ENCODE measurements at regions not wholly inside any gene's neighbourhood (a gene's known extent, or its start where the extent isn't known, plus 50 kb on each side); places are given as distances from the start of the nearest gene placed in this dataset.
"Not testable (repeated sequence)": the region's sequence is repeated elsewhere in the genome, so short reads cannot be mapped to it uniquely, and the experiment has no call there.

DNA sequence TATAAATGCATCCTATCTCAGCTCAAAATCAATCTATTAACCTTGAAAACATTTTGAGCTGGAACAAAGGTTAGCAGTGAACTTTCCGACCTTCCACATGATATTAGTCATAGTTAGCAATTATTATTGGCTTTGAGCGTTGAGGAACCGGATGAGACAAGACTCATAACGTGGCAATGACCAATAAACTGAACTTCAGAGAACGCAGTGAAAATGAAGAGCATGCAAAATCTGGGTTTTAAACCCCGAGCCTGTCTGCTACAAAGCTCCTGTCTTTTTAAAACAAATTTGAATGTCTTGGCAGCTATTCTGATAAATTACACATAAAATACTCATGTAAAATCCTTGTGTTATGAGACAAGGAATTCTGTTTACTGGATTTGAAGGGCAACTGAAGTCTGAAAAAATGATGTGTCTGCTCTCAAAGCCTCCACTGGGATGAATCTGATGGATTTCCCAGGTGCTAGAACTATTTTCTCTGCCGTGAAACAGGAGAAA is 74.7 kb upstream of the ITGB1 start:
- Histone ChIP-seq H3K9me3 (no peaks in the 10 kb centered on the region), H3K4me3 (no peak overlapping the region), H3K27me3 (ENCODE audit: low read depth) (no peaks in the 10 kb centered on the region), H3K4me1 (peaks cover 12% of the 10 kb centered on the region), H3K36me3 (replicated peaks) (no peaks in the 10 kb centered on the region)
- in situ Hi-C loops (cut with MboI; ENCODE audit: low sequenced_read_pairs), result no loop called here
- no peak for DNase-seq (ENCODE audit: low spot score in 2 of 2)

- Histone ChIP-seq H3K27me3 (ENCODE audit: low read depth) (no peaks in the 10 kb centered on the region), H3K4me3 (no peak overlapping the region), H3K36me3 (replicated peaks) (no peaks in the 10 kb centered on the region), H3K4me1 (peaks cover 12% of the 10 kb centered on the region), H3K9me3 (no peaks in the 10 kb centered on the region)
- no peak for DNase-seq (ENCODE audit: low spot score in 2 of 2)
- in situ Hi-C loops (cut with MboI; ENCODE audit: low sequenced_read_pairs), result no loop called here
Observed at GRCh38 chr10:33031815-33032653, 74.0 kb upstream of the ITGB1 start.

DNA sequence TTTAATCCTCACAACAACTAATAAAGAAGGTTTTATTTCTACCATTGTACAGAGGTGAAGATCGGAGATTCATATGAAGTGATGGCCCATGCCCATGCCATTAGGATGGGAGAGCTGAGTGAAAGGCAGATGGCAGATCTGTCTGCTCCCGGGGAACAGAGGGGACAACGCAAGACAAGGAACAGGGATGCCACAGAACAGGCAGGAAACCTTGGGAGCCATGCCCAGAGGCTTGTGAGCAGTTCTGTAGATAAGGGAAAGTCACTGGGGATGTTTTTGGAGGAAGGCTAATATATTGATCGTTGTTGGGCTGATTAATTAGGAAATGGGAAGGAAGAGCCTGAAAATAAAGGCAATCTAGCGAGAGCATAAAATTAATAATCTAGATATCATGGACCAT is 73.1 kb upstream of the ITGB1 start:
- in situ Hi-C loops (cut with MboI; ENCODE audit: low sequenced_read_pairs), result no loop called here
- Histone ChIP-seq H3K9me3 (no peaks in the 10 kb centered on the region), H3K36me3 (replicated peaks) (no peaks in the 10 kb centered on the region), H3K4me3 (no peak overlapping the region), H3K27me3 (ENCODE audit: low read depth) (no peaks in the 10 kb centered on the region), H3K4me1 (peaks cover 12% of the 10 kb centered on the region)
- no peak for DNase-seq (ENCODE audit: low spot score in 2 of 2)

GRCh38 chr10:33028515-33028914 is 70.5 kb upstream of the ITGB1 start:
- H3K4me3 ChIP-seq; H3K36me3 ChIP-seq (replicated peaks); H3K9me3 ChIP-seq; DNase-seq (ENCODE audit: low spot score in 2 of 2); H3K27me3 ChIP-seq (ENCODE audit: low read depth); in situ Hi-C loops (cut with MboI; ENCODE audit: low sequenced_read_pairs); H3K4me1 ChIP-seq: not testable (repeated sequence)

DNA sequence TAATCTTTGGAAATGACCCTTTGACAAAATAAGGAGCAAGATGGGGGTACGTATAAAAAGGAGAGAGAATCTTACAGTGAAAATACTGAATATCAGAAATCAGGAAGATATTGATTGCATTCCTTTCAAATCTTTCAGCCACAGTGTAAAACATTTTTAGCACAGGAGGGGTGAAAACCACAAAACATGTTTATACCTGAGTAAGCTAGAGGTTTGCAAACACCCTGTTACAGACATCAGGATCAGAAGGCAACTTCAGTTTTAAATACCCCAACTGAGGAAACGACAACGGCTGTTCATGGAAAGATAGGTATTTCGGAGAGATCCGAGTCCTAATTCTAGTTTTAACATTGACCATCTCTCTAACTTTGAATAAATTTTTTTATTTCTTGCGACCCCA is 69.1 kb upstream of the ITGB1 start:
- no peaks in the 10 kb centered on the region for H3K4me1 ChIP-seq
- no peaks in the 10 kb centered on the region for H3K9me3 ChIP-seq
- no peaks in the 10 kb centered on the region for H3K36me3 ChIP-seq (replicated peaks)
- no peaks in the 10 kb centered on the region for H3K27me3 ChIP-seq (ENCODE audit: low read depth)
- DNase-seq (ENCODE audit: low spot score in 2 of 2), result no peak
- in situ Hi-C loops (cut with MboI; ENCODE audit: low sequenced_read_pairs), result no loop called here
- no peak overlapping the region for H3K4me3 ChIP-seq

- in situ Hi-C loops (cut with MboI; ENCODE audit: low sequenced_read_pairs), result no loop called here
- DNase-seq (ENCODE audit: low spot score in 2 of 2), result no peak
- Histone ChIP-seq H3K4me3 (no peak overlapping the region), H3K4me1 (no peaks in the 10 kb centered on the region), H3K9me3 (no peaks in the 10 kb centered on the region), H3K27me3 (ENCODE audit: low read depth) (no peaks in the 10 kb centered on the region), H3K36me3 (replicated peaks) (no peaks in the 10 kb centered on the region)
Observed at GRCh38 chr10:33026422-33026821, 68.4 kb upstream of the ITGB1 start.

DNA sequence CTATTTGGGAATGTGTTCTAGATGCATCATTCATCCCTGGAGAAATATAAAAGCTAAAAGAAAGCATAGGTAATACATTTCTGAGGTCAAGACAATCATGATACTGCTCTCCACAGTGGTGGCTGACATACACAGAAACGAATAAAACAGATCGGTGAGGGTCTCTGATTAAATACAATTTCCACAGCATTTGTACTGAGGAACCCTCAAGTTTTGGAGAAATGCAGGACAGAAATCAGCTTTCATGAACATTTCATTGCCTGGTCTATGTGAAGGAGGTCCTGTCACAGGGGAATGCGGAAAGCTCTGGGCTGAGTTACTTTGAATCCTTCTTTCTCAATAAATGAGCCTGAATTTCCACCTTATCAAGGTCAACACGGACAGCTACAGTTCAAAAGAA is 67.9 kb upstream of the ITGB1 start:
- no peaks in the 10 kb centered on the region for H3K36me3 ChIP-seq (replicated peaks)

GRCh38 chr10:33025039-33025438 is 67.0 kb upstream of the ITGB1 start:
- Histone ChIP-seq H3K9me3 (no peaks in the 10 kb centered on the region), H3K36me3 (replicated peaks) (no peaks in the 10 kb centered on the region), H3K4me1 (no peaks in the 10 kb centered on the region), H3K27me3 (ENCODE audit: low read depth) (no peaks in the 10 kb centered on the region), H3K4me3 (no peak overlapping the region)
- in situ Hi-C loops (cut with MboI; ENCODE audit: low sequenced_read_pairs), result no loop called here
- DNase-seq (ENCODE audit: low spot score in 2 of 2), result no peak

More for the DNA sequence above, 67.9 kb upstream of the ITGB1 start:
- H3K4me1 ChIP-seq, result no peaks in the 10 kb centered on the region
- H3K9me3 ChIP-seq, result no peaks in the 10 kb centered on the region
- no peak overlapping the region for H3K4me3 ChIP-seq
- H3K27me3 ChIP-seq (ENCODE audit: low read depth), result no peaks in the 10 kb centered on the region
- in situ Hi-C loops (cut with MboI; ENCODE audit: low sequenced_read_pairs), result no loop called here
- no peak for DNase-seq (ENCODE audit: low spot score in 2 of 2)

- no peaks in the 10 kb centered on the region for H3K9me3 ChIP-seq
- no peaks in the 10 kb centered on the region for H3K27me3 ChIP-seq (ENCODE audit: low read depth)
- in situ Hi-C loops (cut with MboI; ENCODE audit: low sequenced_read_pairs), result no loop called here
- H3K36me3 ChIP-seq (replicated peaks), result no peaks in the 10 kb centered on the region
- no peak overlapping the region for H3K4me3 ChIP-seq
- H3K4me1 ChIP-seq, result no peaks in the 10 kb centered on the region
- DNase-seq (ENCODE audit: low spot score in 2 of 2), result no peak
Observed at GRCh38 chr10:33022691-33023090, 64.7 kb upstream of the ITGB1 start.

GRCh38 chr10:33022090-33022489 is 64.1 kb upstream of the ITGB1 start:
- in situ Hi-C loops (cut with MboI; ENCODE audit: low sequenced_read_pairs), result no loop called here
- Histone ChIP-seq H3K36me3 (replicated peaks) (no peaks in the 10 kb centered on the region), H3K4me1 (no peaks in the 10 kb centered on the region), H3K9me3 (no peaks in the 10 kb centered on the region), H3K27me3 (ENCODE audit: low read depth) (no peaks in the 10 kb centered on the region), H3K4me3 (no peak overlapping the region)
- DNase-seq (ENCODE audit: low spot score in 2 of 2), result no peak

- Histone ChIP-seq H3K4me3 (no peak overlapping the region), H3K27me3 (ENCODE audit: low read depth) (no peaks in the 10 kb centered on the region), H3K4me1 (no peaks in the 10 kb centered on the region), H3K36me3 (replicated peaks) (no peaks in the 10 kb centered on the region), H3K9me3 (no peaks in the 10 kb centered on the region)
- in situ Hi-C loops (cut with MboI; ENCODE audit: low sequenced_read_pairs), result no loop called here
- no peak for DNase-seq (ENCODE audit: low spot score in 2 of 2)
Observed at GRCh38 chr10:33016988-33017387, 59.0 kb upstream of the ITGB1 start.

DNA sequence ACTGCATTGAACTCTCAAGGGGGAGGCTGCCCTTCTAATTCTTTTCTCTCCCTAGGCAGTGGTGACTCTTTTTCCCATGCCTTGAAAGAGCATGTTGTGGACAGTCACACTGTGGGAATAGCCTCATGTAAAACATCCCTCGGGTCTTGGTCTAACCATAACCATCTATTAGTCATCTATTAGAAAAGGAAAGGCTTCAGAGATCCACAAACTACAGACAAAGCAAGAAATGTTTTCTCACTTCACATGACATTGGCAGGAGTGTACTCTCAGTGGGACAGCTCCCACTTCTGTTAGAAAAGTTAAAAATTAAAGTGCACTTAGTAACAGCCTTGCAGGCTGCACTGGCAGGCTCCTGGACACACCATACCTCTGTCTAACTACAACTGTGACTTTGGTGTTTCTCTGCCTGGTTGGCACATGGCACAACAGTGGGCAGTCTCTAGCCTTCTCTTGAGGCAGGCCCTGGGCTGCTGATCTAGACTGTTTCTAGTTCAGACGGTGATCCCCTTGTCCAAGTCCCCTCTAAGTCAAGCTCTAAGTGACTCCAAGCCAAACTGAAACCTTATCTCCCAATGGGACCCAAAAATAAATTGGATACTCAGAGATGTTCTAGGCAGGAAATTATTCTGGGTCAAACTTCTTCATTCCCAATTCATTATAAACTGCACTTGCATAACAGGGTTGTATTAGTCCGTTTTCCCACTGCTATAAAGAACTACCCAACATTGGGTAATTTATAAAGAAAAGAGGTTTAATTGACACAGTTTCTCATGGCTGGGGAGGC is 57.9 kb upstream of the ITGB1 start:
- H3K36me3 ChIP-seq (replicated peaks), result no peaks in the 10 kb centered on the region
- H3K27me3 ChIP-seq (ENCODE audit: low read depth), result no peaks in the 10 kb centered on the region
- no peaks in the 10 kb centered on the region for H3K4me1 ChIP-seq
- no peak for DNase-seq (ENCODE audit: low spot score in 2 of 2)
- in situ Hi-C loops (cut with MboI; ENCODE audit: low sequenced_read_pairs), result no loop called here
- no peaks in the 10 kb centered on the region for H3K9me3 ChIP-seq
- no peak overlapping the region for H3K4me3 ChIP-seq

GRCh38 chr10:33013331-33013730 is 55.3 kb upstream of the ITGB1 start:
- H3K36me3 ChIP-seq (replicated peaks); H3K4me3 ChIP-seq; H3K4me1 ChIP-seq; in situ Hi-C loops (cut with MboI; ENCODE audit: low sequenced_read_pairs); H3K9me3 ChIP-seq; H3K27me3 ChIP-seq (ENCODE audit: low read depth); DNase-seq (ENCODE audit: low spot score in 2 of 2): not testable (repeated sequence)

DNA sequence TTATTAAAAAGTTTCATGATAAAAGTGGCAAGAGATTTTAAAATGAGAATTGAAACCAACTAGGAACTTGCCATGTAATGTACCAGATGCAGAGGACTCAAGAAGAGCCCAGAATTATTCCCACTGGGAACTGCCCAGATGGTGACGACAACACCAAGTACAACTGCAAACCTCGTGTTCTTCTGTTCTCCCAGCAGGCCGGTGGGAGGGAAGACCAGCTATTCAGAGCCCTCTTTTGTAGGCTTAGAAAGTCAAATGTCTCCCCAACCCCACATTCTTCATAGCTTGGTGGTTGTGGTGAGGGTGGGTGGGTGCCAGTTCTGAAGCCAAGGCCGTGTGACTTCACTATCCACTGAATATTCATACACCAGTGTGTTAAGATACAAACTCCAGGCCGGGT is 54.3 kb upstream of the ITGB1 start:
- peaks cover 3% of the 10 kb centered on the region; the same call in 1 of the 2 replicates for H3K27me3 ChIP-seq (ENCODE audit: low read depth)
- H3K4me1 ChIP-seq, result peaks cover 7% of the 10 kb centered on the region
- no peak overlapping the region for H3K4me3 ChIP-seq
- no peaks in the 10 kb centered on the region for H3K9me3 ChIP-seq
- in situ Hi-C loops (cut with MboI; ENCODE audit: low sequenced_read_pairs), result no loop called here
- no peaks in the 10 kb centered on the region; the same call in 1 of the 2 replicates for H3K36me3 ChIP-seq (replicated peaks)
- no peak for DNase-seq (ENCODE audit: low spot score in 2 of 2)

Data from HAP-1 (cell line).